ENCODE measurements at regions not wholly inside any gene's neighbourhood (a gene's known extent, or its start where the extent isn't known, plus 50 kb on each side); places are given as distances from the start of the nearest gene placed in this dataset.

GRCh38 chr3:191065181-191065805, 133.7 kb upstream of the OSTN start:
- Histone ChIP-seq H3K4me3 (ENCODE audit: low read depth, low read length) (no peak overlapping the region), H3K36me3 (ENCODE audit: control insufficient read depth, insufficient read depth, low read length) (no peaks in the 10 kb centered on the region), H3K27me3 (ENCODE audit: control insufficient read depth, insufficient read depth, low read length) (no peaks in the 10 kb centered on the region)
- no peak for DNase-seq (ENCODE audit: low read depth)
- TF ChIP-seq CTCF (IDR thresholded peaks at IDR 0.05; ENCODE audit: insufficient read depth, low read length, poor library complexity, severe bottlenecking) = no peak

- no peaks in the 10 kb centered on the region for H3K36me3 ChIP-seq (ENCODE audit: control insufficient read depth, insufficient read depth, low read length)
- no peak overlapping the region for H3K4me3 ChIP-seq (ENCODE audit: low read depth, low read length)
- DNase-seq (ENCODE audit: low read depth) = no peak
- peak; percentile 23 for TF ChIP-seq CTCF (IDR thresholded peaks at IDR 0.05; ENCODE audit: insufficient read depth, low read length, poor library complexity, severe bottlenecking)
- no peaks in the 10 kb centered on the region for H3K27me3 ChIP-seq (ENCODE audit: control insufficient read depth, insufficient read depth, low read length)
These were observed 148.0 kb upstream of the OSTN start for GRCh38 chr3:191051037-191051436.

GRCh38 chr3:191047930-191048329, 151.1 kb upstream of the OSTN start:
- DNase-seq (ENCODE audit: low read depth) = no peak

GRCh38 chr3:191030929-191031328, 168.1 kb upstream of the OSTN start:
- DNase-seq (ENCODE audit: low read depth) = no peak
- Histone ChIP-seq H3K36me3 (ENCODE audit: control insufficient read depth, insufficient read depth, low read length) (no peaks in the 10 kb centered on the region), H3K4me3 (ENCODE audit: low read depth, low read length) (no peak overlapping the region), H3K27me3 (ENCODE audit: control insufficient read depth, insufficient read depth, low read length) (no peaks in the 10 kb centered on the region)
- no peak for TF ChIP-seq CTCF (IDR thresholded peaks at IDR 0.05; ENCODE audit: insufficient read depth, low read length, poor library complexity, severe bottlenecking)

More at GRCh38 chr3:191047930-191048329, 151.1 kb upstream of the OSTN start:
- Histone ChIP-seq H3K27me3 (ENCODE audit: control insufficient read depth, insufficient read depth, low read length) (no peaks in the 10 kb centered on the region), H3K36me3 (ENCODE audit: control insufficient read depth, insufficient read depth, low read length) (no peaks in the 10 kb centered on the region), H3K4me3 (ENCODE audit: low read depth, low read length) (no peak overlapping the region)
- TF ChIP-seq CTCF (IDR thresholded peaks at IDR 0.05; ENCODE audit: insufficient read depth, low read length, poor library complexity, severe bottlenecking) = no peak

GRCh38 chr3:191030491-191030890, 168.0 kb upstream of the GMNC start:
- DNase-seq (ENCODE audit: low read depth) = no peak
- no peak for TF ChIP-seq CTCF (IDR thresholded peaks at IDR 0.05; ENCODE audit: insufficient read depth, low read length, poor library complexity, severe bottlenecking)
- Histone ChIP-seq H3K27me3 (ENCODE audit: control insufficient read depth, insufficient read depth, low read length) (no peaks in the 10 kb centered on the region), H3K4me3 (ENCODE audit: low read depth, low read length) (no peak overlapping the region), H3K36me3 (ENCODE audit: control insufficient read depth, insufficient read depth, low read length) (no peaks in the 10 kb centered on the region)

GRCh38 chr3:191026746-191027145, 164.3 kb upstream of the GMNC start:
- H3K27me3 ChIP-seq (ENCODE audit: control insufficient read depth, insufficient read depth, low read length) = no peaks in the 10 kb centered on the region
- no peak for TF ChIP-seq CTCF (IDR thresholded peaks at IDR 0.05; ENCODE audit: insufficient read depth, low read length, poor library complexity, severe bottlenecking)
- no peak overlapping the region for H3K4me3 ChIP-seq (ENCODE audit: low read depth, low read length)
- peak; percentile 45 for DNase-seq (ENCODE audit: low read depth)
- no peaks in the 10 kb centered on the region for H3K36me3 ChIP-seq (ENCODE audit: control insufficient read depth, insufficient read depth, low read length)

All from kidney epithelial cell (primary cell).